ENCODE measurements at regions not wholly inside any gene's neighbourhood (a gene's known extent, or its start where the extent isn't known, plus 50 kb on each side); places are given as distances from the start of the nearest gene placed in this dataset.

- DNase-seq (ENCODE audit: low spot score): no peak
- Histone ChIP-seq H3K4me3 (no peak overlapping the region), H3K36me3 (no peaks in the 10 kb centered on the region), H3K27me3 (no peaks in the 10 kb centered on the region), H3K27ac (no peak overlapping the region), H3K9me3 (no peaks in the 10 kb centered on the region), H3K4me1 (no peaks in the 10 kb centered on the region)
- TF ChIP-seq, protein P1, sequence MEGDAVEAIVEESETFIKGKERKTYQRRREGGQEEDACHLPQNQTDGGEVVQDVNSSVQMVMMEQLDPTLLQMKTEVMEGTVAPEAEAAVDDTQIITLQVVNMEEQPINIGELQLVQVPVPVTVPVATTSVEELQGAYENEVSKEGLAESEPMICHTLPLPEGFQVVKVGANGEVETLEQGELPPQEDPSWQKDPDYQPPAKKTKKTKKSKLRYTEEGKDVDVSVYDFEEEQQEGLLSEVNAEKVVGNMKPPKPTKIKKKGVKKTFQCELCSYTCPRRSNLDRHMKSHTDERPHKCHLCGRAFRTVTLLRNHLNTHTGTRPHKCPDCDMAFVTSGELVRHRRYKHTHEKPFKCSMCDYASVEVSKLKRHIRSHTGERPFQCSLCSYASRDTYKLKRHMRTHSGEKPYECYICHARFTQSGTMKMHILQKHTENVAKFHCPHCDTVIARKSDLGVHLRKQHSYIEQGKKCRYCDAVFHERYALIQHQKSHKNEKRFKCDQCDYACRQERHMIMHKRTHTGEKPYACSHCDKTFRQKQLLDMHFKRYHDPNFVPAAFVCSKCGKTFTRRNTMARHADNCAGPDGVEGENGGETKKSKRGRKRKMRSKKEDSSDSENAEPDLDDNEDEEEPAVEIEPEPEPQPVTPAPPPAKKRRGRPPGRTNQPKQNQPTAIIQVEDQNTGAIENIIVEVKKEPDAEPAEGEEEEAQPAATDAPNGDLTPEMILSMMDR (IDR thresholded peaks at IDR 0.05): no peak
Observed at GRCh38 chr22:47713941-47714340, 951.5 kb downstream of the TBC1D22A start.

DNA sequence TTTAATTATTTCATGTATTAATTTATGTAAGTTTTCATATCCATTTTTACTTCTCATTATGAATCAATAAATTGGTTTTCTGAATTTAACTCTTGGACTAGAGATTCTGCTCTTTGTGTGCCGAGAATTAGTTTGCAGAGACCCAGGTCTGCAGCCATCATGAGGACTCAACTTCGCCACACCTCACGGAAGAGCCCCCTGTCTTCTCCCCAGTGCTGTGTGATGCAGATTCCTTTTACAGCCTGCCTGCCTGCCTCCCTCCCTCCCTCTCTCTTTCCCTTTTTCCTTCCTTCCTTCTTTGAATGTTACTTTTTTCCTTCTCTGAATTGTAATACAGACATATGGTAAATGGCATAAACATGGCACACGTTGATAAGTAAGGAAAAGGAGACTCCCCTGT is 947.7 kb downstream of the TBC1D22A start:
- no peak for DNase-seq (ENCODE audit: low spot score)

GRCh38 chr22:47705350-47705749 is 942.9 kb downstream of the TBC1D22A start:
- Histone ChIP-seq H3K36me3 (no peaks in the 10 kb centered on the region), H3K4me3 (no peak overlapping the region), H3K27ac (no peak overlapping the region), H3K27me3 (no peaks in the 10 kb centered on the region), H3K9me3 (no peaks in the 10 kb centered on the region), H3K4me1 (no peaks in the 10 kb centered on the region)
- DNase-seq (ENCODE audit: low spot score): no peak
- TF ChIP-seq, protein P1 (IDR thresholded peaks at IDR 0.05): no peak

More for the DNA sequence above, 947.7 kb downstream of the TBC1D22A start:
- Histone ChIP-seq H3K27ac (no peak overlapping the region), H3K9me3 (no peaks in the 10 kb centered on the region), H3K4me1 (no peaks in the 10 kb centered on the region), H3K27me3 (no peaks in the 10 kb centered on the region), H3K36me3 (no peaks in the 10 kb centered on the region), H3K4me3 (no peak overlapping the region)
- TF ChIP-seq, protein P1 (IDR thresholded peaks at IDR 0.05): no peak

DNA sequence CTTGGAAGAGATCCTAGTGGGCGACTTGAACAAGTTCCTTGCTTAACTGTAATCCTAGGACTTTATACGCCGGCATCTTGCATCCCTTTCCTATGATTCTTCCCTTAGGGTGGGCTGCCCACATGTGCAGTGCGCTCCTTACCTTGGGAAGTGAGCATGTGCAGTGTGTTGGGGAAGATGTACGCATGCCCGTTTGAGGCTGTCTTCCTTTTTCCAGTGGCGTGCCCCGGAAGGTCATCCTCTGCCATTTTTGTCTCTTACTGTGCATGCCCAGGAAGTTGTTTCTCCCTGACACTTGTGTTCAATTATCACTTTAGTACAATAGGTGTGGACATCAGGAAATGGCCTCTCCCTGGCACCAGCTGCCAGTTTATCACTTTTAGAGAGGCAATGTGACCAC is 936.5 kb downstream of the TBC1D22A start:
- Histone ChIP-seq H3K27ac (no peak overlapping the region), H3K36me3 (no peaks in the 10 kb centered on the region), H3K27me3 (no peaks in the 10 kb centered on the region), H3K4me1 (no peaks in the 10 kb centered on the region), H3K9me3 (no peaks in the 10 kb centered on the region), H3K4me3 (no peak overlapping the region)
- no peak for DNase-seq (ENCODE audit: low spot score)
- TF ChIP-seq, protein P1 (IDR thresholded peaks at IDR 0.05): no peak

DNA sequence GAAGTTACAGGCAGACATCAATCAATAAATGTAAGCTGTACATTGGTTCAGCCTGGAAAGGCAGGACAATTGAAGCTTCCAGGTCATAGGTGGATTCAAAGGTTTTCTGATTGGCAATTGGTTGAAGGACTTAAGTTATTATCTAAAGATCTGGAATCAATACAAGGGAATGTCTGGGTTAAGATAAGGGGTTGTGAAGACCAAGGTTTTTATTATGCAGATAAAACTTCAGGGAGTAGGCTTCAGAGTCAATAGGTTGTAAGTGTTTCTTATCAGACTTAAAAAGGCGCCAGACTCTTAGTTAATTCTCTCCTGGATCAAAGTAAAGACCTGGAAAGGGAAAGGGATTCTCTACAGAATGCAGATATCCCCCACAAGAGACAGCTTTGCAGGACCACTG is 935.4 kb downstream of the TBC1D22A start:
- no peak for DNase-seq (ENCODE audit: low spot score)
- H3K36me3 ChIP-seq: no peaks in the 10 kb centered on the region
- no peak overlapping the region for H3K27ac ChIP-seq
- TF ChIP-seq, protein P1 (IDR thresholded peaks at IDR 0.05): no peak
- H3K9me3 ChIP-seq: no peaks in the 10 kb centered on the region
- no peaks in the 10 kb centered on the region for H3K27me3 ChIP-seq
- H3K4me3 ChIP-seq: no peak overlapping the region
- H3K4me1 ChIP-seq: no peaks in the 10 kb centered on the region

- Histone ChIP-seq H3K4me1 (no peaks in the 10 kb centered on the region), H3K27ac (no peak overlapping the region), H3K27me3 (no peaks in the 10 kb centered on the region), H3K9me3 (no peaks in the 10 kb centered on the region), H3K4me3 (no peak overlapping the region), H3K36me3 (no peaks in the 10 kb centered on the region)
- TF ChIP-seq, protein P1 (IDR thresholded peaks at IDR 0.05): no peak
- no peak for DNase-seq (ENCODE audit: low spot score)
Observed at GRCh38 chr22:47696776-47697175, 934.3 kb downstream of the TBC1D22A start.

Data from right atrium auricular region (tissue), 2 donors.